HepG2 (cell line): ENCODE measurements at regions not wholly inside any gene's neighbourhood (a gene's known extent, or its start where the extent isn't known, plus 50 kb on each side); places are given as distances from the start of the nearest gene placed in this dataset.

ENCODE experiments used
- ATAC-seq: fragments of 200-7000 bp; cut with Tn5 transposase; 3 replicates; pipeline ENCODE4 v1.9.1; 2020; ENCODE audit warnings: mild to moderate bottlenecking, moderate library complexity
- BruUV-seq: library from RNA; stranded (reverse); fragments of 400-500 nt; replicated peaks from 2 replicates; lab custom pipeline; 2021; lab: Mats Ljungman, UMichigan
- CTCF ChIA-PET: fragments of 300-600 bp; formaldehyde crosslinking; extraction: SDS; loops from one replicate; lab custom pipeline; 2021; ENCODE audit warnings: low total read pairs, inconsistent platforms, low intra/inter-chr PET ratio; lab: Yijun Ruan, JAX
- POLR2A ChIA-PET: fragments of 350-600 bp; sonication (Branson Sonifier 250); formaldehyde crosslinking; loops from one replicate; lab custom pipeline; 2020; ENCODE audit warnings: antibody characterized with exemption, inconsistent platforms; lab: Yijun Ruan, JAX
- DNase-seq: peaks from one replicate; pipeline ENCODE4 v3.0.0-alpha.2; 2015; ENCODE audit warnings: low spot score
- FAIRE-seq: peaks from 3 replicates; lab custom pipeline; 2011; peaks lifted over from hg19 to GRCh38; lab: Jason Lieb, UNC
- H2AFZ ChIP-seq: one replicate; pipeline ENCODE4 v1.6.1; 2011; ENCODE audit warnings: low read length, inconsistent platforms
- H3K27ac ChIP-seq: fragments of 300-600 bp; 3 replicates; pipeline ENCODE4 v1.8.0; 2011; ENCODE audit warnings: mixed run types, mild to moderate bottlenecking, mixed read lengths, low read length, inconsistent platforms; ENCODE audit not compliant: insufficient read depth; ENCODE audit errors: extremely low read length
- H3K27me3 ChIP-seq, 2 experiments: fragments of 200-600 bp in 1 of 2; 2 replicates in 1 of 2; 3 replicates in 1 of 2; pipeline versions ENCODE4 v1.6.0 to v1.8.0; 2011; ENCODE audit warnings: low read length in 2 of 2, mild to moderate bottlenecking in 2 of 2, moderate library complexity in 2 of 2, inconsistent platforms in 1 of 2; ENCODE audit not compliant: insufficient read depth in 2 of 2, control insufficient read depth in 1 of 2
- H3K36me3 ChIP-seq, 2 experiments: fragments of 200-600 bp in 1 of 2; replicated peaks in 1 of 2; 2 replicates in 1 of 2; 3 replicates in 1 of 2; pipeline versions ENCODE4 v1.5.1 to v1.8.0; 2011; ENCODE audit warnings: low read length in 2 of 2, inconsistent platforms in 1 of 2; ENCODE audit not compliant: insufficient read depth in 2 of 2, control insufficient read depth in 1 of 2
- H3K4me1 ChIP-seq: 2 replicates; pipeline ENCODE4 v1.5.1; 2012; ENCODE audit warnings: low read length, inconsistent platforms; ENCODE audit not compliant: insufficient read depth
- H3K4me2 ChIP-seq: 2 replicates; pipeline ENCODE4 v1.6.0; 2011; ENCODE audit warnings: low read depth, low read length, inconsistent platforms
- H3K4me3 ChIP-seq, 3 experiments: fragments of 200-600 bp in 1 of 3; sonication (generic), shearing (Covaris generic) in 1 of 3; replicated peaks in 1 of 3; 2 replicates each; pipeline ENCODE4 v1.5.1; 2011 to 2016; ENCODE audit warnings: low read length in 3 of 3, inconsistent platforms in 2 of 3, low read depth in 2 of 3, mild to moderate bottlenecking in 2 of 3, control low read depth in 1 of 3, mixed read lengths in 1 of 3; ENCODE audit not compliant: insufficient read depth in 1 of 3
- H3K79me2 ChIP-seq: one replicate; pipeline ENCODE4 v1.6.1; 2011; ENCODE audit warnings: low read length, inconsistent platforms; ENCODE audit not compliant: insufficient read depth
- H3K9ac ChIP-seq: 2 replicates; pipeline ENCODE4 v1.6.0; 2011; ENCODE audit warnings: mild to moderate bottlenecking, low read depth, low read length, inconsistent platforms; ENCODE audit not compliant: insufficient read depth
- H3K9me3 ChIP-seq: 2 replicates; pipeline ENCODE4 v1.5.1; 2012; ENCODE audit warnings: mild to moderate bottlenecking, low read length
- H4K20me1 ChIP-seq: 2 replicates; pipeline ENCODE4 v1.6.0; 2011; ENCODE audit warnings: inconsistent platforms, mild to moderate bottlenecking, low read length, moderate library complexity; ENCODE audit not compliant: insufficient read depth
- DMAP1 ChIP-seq: IDR thresholded peaks from 2 replicates; pipeline ENCODE4 v1.6.1; 2016
- ETV6 ChIP-seq: sonication (generic); formaldehyde crosslinking; conservative IDR thresholded peaks from 2 replicates; pipeline ENCODE4 v1.4.0; 2020; ENCODE audit warnings: missing genetic modification reagents
- KLF15 ChIP-seq: sonication (generic); formaldehyde crosslinking; IDR thresholded peaks from 2 replicates; pipeline ENCODE4 v1.8.1; 2023; ENCODE audit warnings: borderline replicate concordance, mild to moderate bottlenecking, inconsistent platforms, missing genetic modification reagents, mixed read lengths
- MAF1 ChIP-seq: sonication (generic); formaldehyde crosslinking; IDR thresholded peaks from 2 replicates; pipeline ENCODE4 v1.5.0; 2020; ENCODE audit warnings: missing genetic modification reagents, borderline replicate concordance
- MIER2 ChIP-seq: IDR thresholded peaks from 2 replicates; pipeline ENCODE4 v1.6.1; 2016; ENCODE audit warnings: missing biosample characterization, missing genetic modification reagents
- PITX1 ChIP-seq: sonication (generic); formaldehyde crosslinking; IDR thresholded peaks from 2 replicates; pipeline ENCODE4 v1.5.1; 2020; ENCODE audit warnings: mild to moderate bottlenecking, missing genetic modification reagents
- SIX4 ChIP-seq: sonication (generic); formaldehyde crosslinking; IDR thresholded peaks from 2 replicates; pipeline ENCODE4 v1.4.0; 2020; ENCODE audit warnings: missing genetic modification reagents
- WGBS: methylation state at CpG from one replicate; pipeline ENCODE4 v1.1.6; 2017; ENCODE audit warnings: low lambda C conversion rate; 5-methylcytosine and 5-hydroxymethylcytosine counted together
- in situ Hi-C: cut with HindIII; loops from 2 replicates; pipeline ENCODE4 v1.10.0; 2017; ENCODE audit warnings: low pct_unique_long_range_greater_than_20kb; ENCODE audit not compliant: extremely low pct_ligation_motif_present
- intact Hi-C: fragments of 100-400 bp; cut with micrococcal nuclease; formaldehyde crosslinking; loops from one replicate; pipeline ENCODE4 v1.10.0; 2022; ENCODE audit not compliant: unreplicated experiment
- TF ChIP-seq, protein P1 (sequence below): sonication (generic); formaldehyde crosslinking; IDR thresholded peaks from 2 replicates; pipeline ENCODE4 v1.8.0; 2022; ENCODE audit warnings: missing genetic modification reagents, low read depth, mild to moderate bottlenecking, borderline replicate concordance
- TF ChIP-seq, protein P2 (sequence below): sonication (generic); formaldehyde crosslinking; IDR thresholded peaks from 2 replicates; pipeline ENCODE4 v1.5.0; 2020; ENCODE audit warnings: missing genetic modification reagents, mild to moderate bottlenecking, borderline replicate concordance
- TF ChIP-seq, protein P3 (sequence below): sonication (generic); formaldehyde crosslinking; IDR thresholded peaks from 2 replicates; pipeline ENCODE4 v1.4.0; 2020; ENCODE audit warnings: mild to moderate bottlenecking, missing genetic modification reagents

DNA sequence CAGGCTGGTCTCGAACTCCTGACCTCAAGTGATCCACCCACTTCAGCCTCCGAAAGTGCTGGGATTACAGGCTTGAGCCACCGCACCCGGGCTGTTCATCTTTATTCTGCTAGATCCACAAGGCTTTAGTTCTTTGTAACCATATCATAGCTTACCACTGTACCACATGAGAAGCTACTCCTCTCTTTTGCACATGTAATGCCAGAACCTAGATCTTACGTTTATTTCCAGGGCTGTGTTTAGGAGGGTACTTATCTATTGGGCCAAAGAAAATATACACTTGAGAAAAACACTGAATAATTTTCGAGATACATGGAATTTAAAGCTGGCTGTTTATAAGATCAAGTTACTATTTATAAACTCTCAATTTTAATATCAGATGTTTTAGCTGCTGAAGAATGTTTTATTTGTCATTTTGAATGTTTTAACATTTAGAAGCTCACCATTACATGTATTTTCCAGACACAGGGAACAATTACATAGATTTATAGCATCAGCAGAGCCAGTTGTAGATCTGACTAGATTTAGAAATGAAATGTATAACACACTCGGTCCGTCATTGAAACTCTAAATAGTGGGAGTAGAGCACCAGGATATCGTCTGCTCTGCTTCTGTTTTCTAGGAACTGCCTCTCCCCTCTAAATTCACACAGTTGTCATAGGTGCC, 155.3 kb upstream of the HAND2 start:
- in situ Hi-C loops, result no loop called here
- Histone ChIP-seq H3K27ac (no peak overlapping the region), H3K9me3 (no peaks in the 10 kb centered on the region), H4K20me1 (no peaks in the 10 kb centered on the region), H2AFZ (no peak overlapping the region), H3K4me2 (no peak overlapping the region), H3K4me3 (no peak overlapping the region), H3K27me3 (no peaks in the 10 kb centered on the region), H3K4me1 (no peaks in the 10 kb centered on the region), H3K9ac (no peak overlapping the region), H3K79me2 (no peaks in the 10 kb centered on the region), H3K36me3 (no peaks in the 10 kb centered on the region)
- FAIRE-seq (no peak), ATAC-seq (no peak), DNase-seq (no peak)
- no TSS peak for BruUV-seq
- ChIA-PET POLR2A (no interaction called here), CTCF (no interaction called here)
- 4% methylated on average over 7 of the region's 9 CpGs for WGBS
- intact Hi-C loops, result no loop called here
- TF ChIP-seq ETV6 (CRISPR knock-in tag), result no peak
- TF ChIP-seq, protein P1, sequence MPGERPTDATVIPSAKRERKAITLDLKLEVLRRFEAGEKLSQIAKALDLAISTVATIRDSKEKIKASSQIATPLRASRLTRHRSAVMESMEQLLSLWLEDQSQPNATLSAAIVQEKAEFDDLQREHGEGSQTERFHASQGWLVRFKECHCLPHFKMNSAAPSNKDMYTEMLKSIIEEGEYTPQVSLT, result no peak
- TF ChIP-seq MAF1 (CRISPR knock-in tag), result no peak
- no peak for TF ChIP-seq DMAP1 (CRISPR knock-in tag)
- no peak for TF ChIP-seq MIER2 (CRISPR knock-in tag)
- no peak for TF ChIP-seq SIX4 (CRISPR knock-in tag)
- no peak for TF ChIP-seq PITX1 (CRISPR knock-in tag)
- TF ChIP-seq, protein P2, sequence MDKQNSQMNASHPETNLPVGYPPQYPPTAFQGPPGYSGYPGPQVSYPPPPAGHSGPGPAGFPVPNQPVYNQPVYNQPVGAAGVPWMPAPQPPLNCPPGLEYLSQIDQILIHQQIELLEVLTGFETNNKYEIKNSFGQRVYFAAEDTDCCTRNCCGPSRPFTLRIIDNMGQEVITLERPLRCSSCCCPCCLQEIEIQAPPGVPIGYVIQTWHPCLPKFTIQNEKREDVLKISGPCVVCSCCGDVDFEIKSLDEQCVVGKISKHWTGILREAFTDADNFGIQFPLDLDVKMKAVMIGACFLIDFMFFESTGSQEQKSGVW (CRISPR knock-in tag), result no peak
- TF ChIP-seq KLF15 (CRISPR knock-in tag), result no peak
- TF ChIP-seq, protein P3, sequence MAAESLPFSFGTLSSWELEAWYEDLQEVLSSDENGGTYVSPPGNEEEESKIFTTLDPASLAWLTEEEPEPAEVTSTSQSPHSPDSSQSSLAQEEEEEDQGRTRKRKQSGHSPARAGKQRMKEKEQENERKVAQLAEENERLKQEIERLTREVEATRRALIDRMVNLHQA (CRISPR knock-in tag), result no peak
